AG04449 (cell line): ENCODE measurements at regions not wholly inside any gene's neighbourhood (a gene's known extent, or its start where the extent isn't known, plus 50 kb on each side); places are given as distances from the start of the nearest gene placed in this dataset.

Source experiments
- CTCF ChIA-PET: fragments of 350-600 bp; formaldehyde crosslinking; extraction: SDS; loops from one replicate; lab custom pipeline; 2021; ENCODE audit warnings: antibody characterized with exemption; lab: Yijun Ruan, JAX
- POLR2A ChIA-PET: fragments of 400-600, 350-600 bp; formaldehyde crosslinking; extraction: SDS; loops from one replicate; lab custom pipeline; 2020; ENCODE audit warnings: antibody characterized with exemption, inconsistent platforms; lab: Yijun Ruan, JAX
- DNase-seq: peaks from one replicate; pipeline ENCODE4 v3.0.0-alpha.2; 2010; ENCODE audit warnings: low read depth, low spot score
- H3K4me3 ChIP-seq: 2 replicates; pipeline ENCODE4 v1.5.1; 2011; ENCODE audit warnings: low read depth, mild to moderate bottlenecking, control low read depth, low read length
- TF ChIP-seq, protein P1 (sequence below): IDR thresholded peaks from one replicate; pipeline ENCODE4 v1.5.1; 2011; ENCODE audit warnings: mild to moderate bottlenecking, moderate library complexity, low read length, control low read depth, inconsistent platforms; ENCODE audit not compliant: insufficient read depth; ENCODE audit errors: missing control alignments

DNA sequence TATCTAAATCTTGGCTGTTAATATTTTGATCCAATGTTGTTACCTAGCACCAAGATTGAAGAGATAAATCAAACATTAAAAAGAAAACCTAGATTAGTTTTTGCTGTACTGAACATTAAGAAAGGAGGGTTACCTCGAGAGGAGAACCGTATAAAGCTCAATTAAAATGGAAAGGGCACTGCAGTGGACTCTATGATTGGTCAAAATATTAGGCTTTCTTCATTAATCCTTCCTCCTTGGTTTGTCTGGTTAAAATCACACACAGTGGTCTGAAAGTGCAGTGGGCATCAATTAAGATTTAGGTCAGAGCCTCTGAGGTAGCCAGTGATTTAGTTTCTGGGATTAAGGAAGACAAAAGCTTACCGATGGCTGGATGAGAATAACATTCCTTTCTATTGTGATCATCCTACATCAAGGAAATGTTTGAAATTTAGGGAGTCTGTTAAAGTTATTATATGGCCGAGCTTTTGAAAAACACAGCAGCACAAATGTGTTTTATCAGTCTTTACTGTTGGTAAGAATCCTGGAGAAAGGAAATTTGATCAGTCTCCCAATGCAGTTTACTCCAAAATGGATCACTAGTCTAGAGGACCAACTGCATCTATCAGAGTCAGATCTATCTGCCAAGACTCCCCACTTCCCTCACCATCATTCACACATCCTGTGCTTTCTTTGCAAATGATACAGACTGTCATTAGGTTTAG lies 134.6 kb upstream of the NEDD9 start:
- H3K4me3 ChIP-seq: no peak overlapping the region
- TF ChIP-seq, protein P1, sequence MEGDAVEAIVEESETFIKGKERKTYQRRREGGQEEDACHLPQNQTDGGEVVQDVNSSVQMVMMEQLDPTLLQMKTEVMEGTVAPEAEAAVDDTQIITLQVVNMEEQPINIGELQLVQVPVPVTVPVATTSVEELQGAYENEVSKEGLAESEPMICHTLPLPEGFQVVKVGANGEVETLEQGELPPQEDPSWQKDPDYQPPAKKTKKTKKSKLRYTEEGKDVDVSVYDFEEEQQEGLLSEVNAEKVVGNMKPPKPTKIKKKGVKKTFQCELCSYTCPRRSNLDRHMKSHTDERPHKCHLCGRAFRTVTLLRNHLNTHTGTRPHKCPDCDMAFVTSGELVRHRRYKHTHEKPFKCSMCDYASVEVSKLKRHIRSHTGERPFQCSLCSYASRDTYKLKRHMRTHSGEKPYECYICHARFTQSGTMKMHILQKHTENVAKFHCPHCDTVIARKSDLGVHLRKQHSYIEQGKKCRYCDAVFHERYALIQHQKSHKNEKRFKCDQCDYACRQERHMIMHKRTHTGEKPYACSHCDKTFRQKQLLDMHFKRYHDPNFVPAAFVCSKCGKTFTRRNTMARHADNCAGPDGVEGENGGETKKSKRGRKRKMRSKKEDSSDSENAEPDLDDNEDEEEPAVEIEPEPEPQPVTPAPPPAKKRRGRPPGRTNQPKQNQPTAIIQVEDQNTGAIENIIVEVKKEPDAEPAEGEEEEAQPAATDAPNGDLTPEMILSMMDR: no peak
- ChIA-PET CTCF (interaction anchor here (0.9 to 1.6 kb wide), 2 partner anchors 30 to 129 kb away, joined by 3 to 4 read pairs; no protein-coding TSS in a partner anchor), POLR2A (interaction anchor here (0.6 kb wide), 1 partner anchor 13 kb away, joined by 3 read pairs; no protein-coding TSS in a partner anchor)
- no peak for DNase-seq

DNA sequence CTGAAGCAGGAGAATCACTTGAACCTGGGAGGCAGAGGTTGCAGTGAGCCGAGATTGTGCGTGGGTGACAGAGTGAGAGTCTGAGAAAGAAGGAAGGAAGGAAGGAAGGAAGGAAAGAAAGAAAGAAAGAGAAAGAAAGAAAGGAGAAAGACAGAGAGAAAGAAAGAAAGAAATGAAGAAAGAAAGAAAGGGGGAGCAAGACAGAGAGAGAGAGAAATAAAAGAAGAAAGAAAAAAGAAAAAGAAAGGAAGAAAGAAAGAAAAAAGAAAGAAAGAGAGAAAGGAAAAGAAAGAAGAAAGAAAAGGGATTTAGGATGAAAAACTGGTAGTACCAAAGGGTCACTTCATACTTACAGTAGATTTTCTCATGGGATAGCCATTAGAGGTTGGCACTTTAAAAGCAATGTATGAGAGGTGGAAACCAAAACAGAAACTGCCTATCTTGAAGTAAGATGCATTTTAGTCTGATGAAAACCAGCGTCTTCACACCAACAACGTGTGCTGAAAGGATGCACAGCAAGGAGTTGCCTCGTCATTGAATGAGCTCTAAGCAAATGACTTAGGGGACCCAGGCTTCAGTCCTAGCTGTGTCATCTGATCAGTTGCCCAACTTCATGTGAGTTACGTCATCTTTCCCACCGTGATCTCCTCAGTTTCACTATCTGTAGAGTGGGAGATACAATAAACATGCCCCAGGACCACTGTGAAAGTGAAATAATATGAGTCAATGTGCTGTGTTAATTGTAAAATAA lies 133.9 kb upstream of the NEDD9 start:
- CTCF ChIA-PET: interaction anchor here (1.6 kb wide), 1 partner anchor 130 kb away, joined by 4 read pairs; no protein-coding TSS in a partner anchor
- no peak for DNase-seq
- no peak overlapping the region for H3K4me3 ChIP-seq
- POLR2A ChIA-PET: no interaction called here
- TF ChIP-seq, protein P1: no peak

DNA sequence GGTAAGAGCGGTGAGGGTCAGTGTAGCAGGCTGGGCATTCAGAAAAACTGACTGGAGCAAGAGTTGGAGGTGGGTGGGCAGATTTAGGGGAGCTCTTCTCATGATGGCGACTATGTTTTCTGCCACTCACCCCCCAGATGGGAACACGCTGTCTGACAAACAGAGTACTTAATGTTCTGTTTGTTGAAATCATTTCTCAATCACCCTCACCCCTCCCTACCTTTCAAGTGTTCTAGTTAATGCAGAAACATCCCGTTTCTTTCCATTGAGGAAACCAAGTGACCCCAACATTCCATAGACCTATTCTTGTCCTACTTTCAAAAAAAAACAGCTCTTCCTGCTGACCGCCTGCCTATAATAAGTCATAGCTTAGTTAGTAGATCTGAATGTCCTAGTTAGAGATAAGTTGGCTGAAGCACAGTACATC lies 132.5 kb upstream of the NEDD9 start:
- no peak for DNase-seq
- POLR2A ChIA-PET: no interaction called here
- TF ChIP-seq, protein P1: no peak
- CTCF ChIA-PET: interaction anchor here (0.9 kb wide), 1 partner anchor 131 kb away, joined by 4 read pairs; no protein-coding TSS in a partner anchor
- H3K4me3 ChIP-seq: no peak overlapping the region

DNA sequence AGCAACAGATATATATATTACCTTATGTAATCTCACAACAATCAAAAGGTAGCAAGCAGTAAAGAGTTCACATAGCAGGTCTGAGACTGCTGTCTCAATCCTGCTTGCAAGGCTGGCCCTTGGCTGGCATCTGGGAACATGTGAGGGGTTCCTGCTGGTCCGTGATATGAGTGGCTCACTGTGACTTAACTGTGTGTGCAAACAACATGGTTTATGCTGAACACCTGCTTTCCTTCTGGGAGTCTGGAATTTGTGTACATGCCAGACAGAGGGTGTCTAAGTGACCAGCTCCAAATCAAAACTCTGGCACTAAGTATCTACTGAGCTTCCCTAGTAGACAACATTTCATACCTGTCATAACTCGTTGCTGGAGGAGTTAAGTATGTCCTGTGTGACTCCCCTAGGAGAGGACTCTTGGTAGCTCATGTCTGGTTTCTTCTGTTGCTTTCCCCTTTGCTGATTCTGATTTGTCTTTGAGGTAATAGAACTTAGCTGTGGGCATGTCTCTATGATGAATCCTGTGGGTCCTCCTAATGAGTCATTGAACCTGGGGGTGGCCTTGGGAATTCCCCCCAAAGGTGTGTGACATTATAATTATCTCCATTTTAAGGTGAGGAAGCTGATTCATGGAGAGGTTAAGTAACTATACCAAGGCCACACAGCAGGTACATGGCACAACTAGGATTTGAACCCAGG lies 131.6 kb upstream of the NEDD9 start:
- CTCF ChIA-PET: interaction anchor here (0.9 kb wide), 1 partner anchor 132 kb away, joined by 4 read pairs; no protein-coding TSS in a partner anchor
- TF ChIP-seq, protein P1: no peak

DNA sequence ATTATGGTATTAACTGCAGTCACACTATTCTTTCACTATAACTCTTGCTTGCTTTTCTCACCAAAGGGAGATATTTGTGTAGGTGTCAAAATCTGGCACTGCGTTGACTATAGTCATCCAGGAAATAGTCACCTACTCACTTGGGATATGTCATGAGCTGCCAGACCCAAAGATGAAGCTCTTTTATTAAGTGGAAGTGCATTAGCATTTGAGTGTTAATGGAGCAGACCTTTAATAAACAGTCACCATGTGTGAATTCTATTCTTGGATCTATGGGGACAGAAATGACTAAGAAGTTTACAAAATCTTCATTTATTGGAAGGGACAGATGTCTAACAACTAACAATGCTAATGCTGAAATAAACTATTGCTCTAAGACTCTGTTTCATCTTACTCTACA lies 130.1 kb upstream of the NEDD9 start:
- ChIA-PET CTCF (interaction anchor here (1.5 kb wide), 1 partner anchor 133 kb away, joined by 4 read pairs; no protein-coding TSS in a partner anchor), POLR2A (no interaction called here)
- no peak for DNase-seq
- TF ChIP-seq, protein P1: no peak
- no peak overlapping the region for H3K4me3 ChIP-seq

More for the DNA sequence above, 131.6 kb upstream of the NEDD9 start:
- POLR2A ChIA-PET: no interaction called here
- no peak overlapping the region for H3K4me3 ChIP-seq
- no peak for DNase-seq
